Pancreas (tissue), 10 donors: ENCODE measurements at regions not wholly inside any gene's neighbourhood (a gene's known extent, or its start where the extent isn't known, plus 50 kb on each side); places are given as distances from the start of the nearest gene placed in this dataset.

ENCODE experiments used
- ATAC-seq, 4 donors: fragments of 200-7000 bp; cut with Tn5 transposase; one replicate each; pipeline versions ENCODE4 v1.8.0 to v1.9.1; 2020; ENCODE audit warnings: mild to moderate bottlenecking in 4 of 4, moderate library complexity in 4 of 4
- DNase-seq, 6 donors: peaks; one replicate each; pipeline ENCODE4 v3.0.0-alpha.2; 2020
- FAIRE-seq: peaks from 2 replicates; lab custom pipeline; 2012; peaks lifted over from hg19 to GRCh38; lab: Jason Lieb, UNC
- H3K27ac ChIP-seq, 4 donors: fragments of 200-600 bp; sonication (generic); 1 replicate in 3 of 4; 2 replicates in 1 of 4; pipeline versions ENCODE4 v1.5.0 to v1.8.0; 2020
- H3K27me3 ChIP-seq, 4 donors: fragments of 200-600 bp; one replicate each; pipeline ENCODE4 v1.8.0; 2021
- H3K36me3 ChIP-seq, 3 donors: fragments of 200-600 bp; sonication (generic) in 1 of 3; one replicate each; pipeline versions ENCODE4 v1.5.0 to v1.8.0; 2020 to 2021
- H3K4me1 ChIP-seq, 3 donors: fragments of 200-600 bp; one replicate each; pipeline ENCODE4 v1.8.0; 2021
- H3K4me3 ChIP-seq, 4 donors: fragments of 200-600 bp; sonication (generic) in 2 of 4; one replicate each; pipeline versions ENCODE4 v1.5.0 to v1.8.0; 2020 to 2021
- H3K9me3 ChIP-seq, 4 donors: fragments of 200-600 bp; one replicate each; pipeline ENCODE4 v1.8.0; 2021
- CTCF ChIP-seq, 4 donors: fragments of 200-600 bp; sonication (generic) in 3 of 4; IDR thresholded peaks; one replicate each; pipeline versions ENCODE4 v1.5.0 to v1.8.0; 2021; ENCODE audit warnings: antibody characterized with exemption in 4 of 4
- WGBS, 2 donors: extraction: QIAGEN DNeasy Blood & Tissue Kit; methylation state at CpG; one replicate each; pipeline ENCODE4 v1.1.7; 2013; 5-methylcytosine and 5-hydroxymethylcytosine counted together
- intact Hi-C, 3 donors: fragments of 100-400 bp; cut with DNase I; formaldehyde crosslinking; loops; one replicate each; pipeline versions ENCODE4 v1.11.1 to v1.14.2; 2022
- donor health status: healthy with polysubstance abuse.
- donor health status: DM: no; HTN: no; CAD: no; lungs with moderate emphysema.
- donor health status: DM: no; HTN: no; CAD: no.
- donor health status: control.
- donor health status: control.
- donor health status: Bipolar disorder and iron deficiency.
- donor health status: DM: yes; HTN: yes; CAD: no.
- donor health status: DM: no; HTN: no; CAD: no.
- donor health status: DM: no; HTN: no; CAD: no.
- donor health status: DM: yes; HTN: yes; CAD: no.

DNA sequence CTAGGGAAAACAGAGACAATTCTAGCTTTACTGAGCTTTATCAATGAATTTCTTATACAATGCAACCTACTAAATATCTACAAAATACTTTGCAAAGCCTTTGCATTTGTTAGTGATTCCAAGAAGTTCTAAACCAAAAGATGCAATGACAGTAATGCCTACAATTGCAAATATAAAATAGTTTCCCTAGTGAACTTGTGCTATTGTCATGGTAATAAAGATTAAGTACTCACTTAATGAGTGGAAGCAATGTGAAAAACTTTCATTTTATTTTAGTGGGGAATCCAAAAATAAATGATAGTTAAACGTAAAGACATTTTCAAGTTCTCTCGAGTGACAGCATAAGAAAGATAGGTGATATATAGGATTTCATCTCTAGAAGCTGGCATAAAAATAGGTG is 270.5 kb upstream of the CTNND2 start:
- intact Hi-C loops, result no loop called here
- WGBS, 2 donors, result 50 to 60% methylated on average over 2 of the region's 2 CpGs
- TF ChIP-seq CTCF (IDR thresholded peaks at IDR 0.05), result no peak
- Histone ChIP-seq H3K9me3 (no peaks in the 10 kb centered on the region), H3K27me3 (no peaks in the 10 kb centered on the region), H3K4me3 (no peak overlapping the region), H3K27ac (no peak overlapping the region), H3K36me3 (no peaks in the 10 kb centered on the region), H3K4me1 (no peaks in the 10 kb centered on the region)
- no peak for DNase-seq
- no peak for ATAC-seq
- no peak for FAIRE-seq

GRCh38 chr5:12169536-12169935 is 265.3 kb upstream of the CTNND2 start:
- no peak for ATAC-seq
- intact Hi-C loops, result no loop called here
- Histone ChIP-seq H3K9me3 (no peaks in the 10 kb centered on the region), H3K27me3 (no peaks in the 10 kb centered on the region), H3K4me3 (no peak overlapping the region), H3K4me1 (no peaks in the 10 kb centered on the region), H3K36me3 (no peaks in the 10 kb centered on the region), H3K27ac (no peak overlapping the region)
- no peak for TF ChIP-seq CTCF (IDR thresholded peaks at IDR 0.05)
- WGBS, 2 donors, result 42 to 70% methylated on average over 1 of the region's 1 CpG
- FAIRE-seq, result no peak
- no peak for DNase-seq

- intact Hi-C loops, result no loop called here
- no peaks in the 10 kb centered on the region for H3K27me3 ChIP-seq
- 61 to 73% methylated on average over 2 of the region's 2 CpGs for WGBS, 2 donors
- H3K9me3 ChIP-seq, result no peaks in the 10 kb centered on the region
- no peak for ATAC-seq
- H3K27ac ChIP-seq, result no peak overlapping the region
- H3K4me3 ChIP-seq, result no peak overlapping the region
- no peak for DNase-seq
- no peak for TF ChIP-seq CTCF (IDR thresholded peaks at IDR 0.05)
- no peaks in the 10 kb centered on the region for H3K36me3 ChIP-seq
- no peaks in the 10 kb centered on the region for H3K4me1 ChIP-seq
- FAIRE-seq, result no peak
Observed at GRCh38 chr5:12162863-12163262, 258.6 kb upstream of the CTNND2 start.

- intact Hi-C loops, result no loop called here
- H3K27me3 ChIP-seq, result no peaks in the 10 kb centered on the region
- ATAC-seq (no peak), DNase-seq (no peak), FAIRE-seq (no peak)
- H3K9me3 ChIP-seq, result no peaks in the 10 kb centered on the region
- no peak overlapping the region for H3K27ac ChIP-seq
- H3K4me3 ChIP-seq, result no peak overlapping the region
- H3K36me3 ChIP-seq, result no peaks in the 10 kb centered on the region
- no peaks in the 10 kb centered on the region for H3K4me1 ChIP-seq
- TF ChIP-seq CTCF (IDR thresholded peaks at IDR 0.05), result no peak
Observed at GRCh38 chr5:12147513-12147912, 243.3 kb upstream of the CTNND2 start.

DNA sequence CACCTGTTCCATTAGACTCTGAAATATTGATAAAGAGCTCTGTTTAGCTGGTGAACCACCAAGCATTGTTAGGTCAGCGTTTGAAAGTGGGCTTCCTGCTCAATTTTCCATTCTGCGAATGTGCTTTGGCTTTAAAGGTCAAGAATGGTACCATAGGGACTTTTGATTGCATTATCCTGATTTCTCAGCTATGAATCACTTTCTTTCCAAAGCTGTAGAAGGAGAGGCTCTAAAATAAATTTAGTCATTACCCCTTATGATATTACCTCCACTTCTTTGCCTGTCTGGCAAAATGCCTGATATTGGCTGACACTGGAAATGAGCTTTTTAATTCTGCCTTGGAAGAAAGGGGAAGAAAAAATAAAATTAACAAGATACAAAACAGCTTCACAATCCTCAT is 237.2 kb upstream of the CTNND2 start:
- no peaks in the 10 kb centered on the region for H3K9me3 ChIP-seq
- no peak for TF ChIP-seq CTCF (IDR thresholded peaks at IDR 0.05)
- DNase-seq (no peak), ATAC-seq (no peak), FAIRE-seq (no peak)
- no peak overlapping the region for H3K4me3 ChIP-seq
- no peaks in the 10 kb centered on the region for H3K36me3 ChIP-seq
- H3K27ac ChIP-seq, result no peak overlapping the region
- intact Hi-C loops, result no loop called here
- no peaks in the 10 kb centered on the region for H3K4me1 ChIP-seq
- no peaks in the 10 kb centered on the region for H3K27me3 ChIP-seq
- WGBS, 2 donors, result 59 to 80% methylated on average over 2 of the region's 2 CpGs
